Adrenal gland (tissue), 9 donors: ENCODE measurements at regions not wholly inside any gene's neighbourhood (a gene's known extent, or its start where the extent isn't known, plus 50 kb on each side); places are given as distances from the start of the nearest gene placed in this dataset.
"Not testable (repeated sequence)": the region's sequence is repeated elsewhere in the genome, so short reads cannot be mapped to it uniquely, and the experiment has no call there.

ENCODE experiments used
- DNase-seq, 7 donors: peaks; one replicate each; pipeline ENCODE4 v3.0.0-alpha.2; 2019 to 2020
- H3K27ac ChIP-seq, 5 donors: fragments of 200-600 bp; sonication (generic) in 4 of 5; 1 replicate in 3 of 5; 2 replicates in 2 of 5; pipeline versions ENCODE4 v1.5.1 to v1.8.0; 2016 to 2020; ENCODE audit warnings: mild to moderate bottlenecking in 1 of 5
- H3K27me3 ChIP-seq: fragments of 200-600 bp; 2 replicates; pipeline ENCODE4 v1.8.0; 2021
- H3K36me3 ChIP-seq, 2 donors: fragments of 200-600 bp; replicated peaks in 1 of 2; 1 replicate in 1 of 2; 2 replicates in 1 of 2; pipeline versions ENCODE4 v1.5.1 to v1.8.0; 2018 to 2022
- H3K4me1 ChIP-seq, 2 donors: fragments of 200-600 bp; replicated peaks in 1 of 2; 1 replicate in 1 of 2; 2 replicates in 1 of 2; pipeline versions ENCODE4 v1.5.1 to v1.8.0; 2018 to 2021
- H3K4me3 ChIP-seq, 4 donors: fragments of 200-600 bp; sonication (generic) in 3 of 4; one replicate each; pipeline ENCODE4 v1.5.1; 2016 to 2018
- H3K9me3 ChIP-seq, 3 donors: fragments of 200-600 bp; sonication (generic) in 1 of 3; replicated peaks in 1 of 3; 1 replicate in 2 of 3; 2 replicates in 1 of 3; pipeline versions ENCODE4 v1.5.1 to v1.8.0; 2016 to 2021
- POLR2A ChIP-seq, 2 donors: fragments of 450-650 bp; IDR thresholded peaks; one replicate each; pipeline ENCODE4 v1.6.1; 2017; ENCODE audit warnings: antibody characterized with exemption in 2 of 2, mild to moderate bottlenecking in 2 of 2, moderate library complexity in 1 of 2
- WGBS, 4 donors: extraction: QIAGEN DNeasy Blood & Tissue Kit in 2 of 4; methylation state at CpG; one replicate each; pipeline versions ENCODE4 v1.1.5 to v1.1.7; 2013 to 2017; 5-methylcytosine and 5-hydroxymethylcytosine counted together
- intact Hi-C, 2 donors: fragments of 100-400 bp; cut with DNase I; formaldehyde crosslinking; loops; one replicate each; pipeline versions ENCODE4 v1.14.1 to v1.15.0; 2022 to 2023
- TF ChIP-seq, protein P1 (sequence below), 6 experiments: fragments of 450-650 bp in 4 of 6; fragments of 200-600 bp in 2 of 6; sonication (generic) in 1 of 6; IDR thresholded peaks; 1 replicate in 5 of 6; 2 replicates in 1 of 6; pipeline versions ENCODE4 v1.5.1 to v1.8.0; 2016 to 2021; ENCODE audit warnings: antibody characterized with exemption in 6 of 6, mild to moderate bottlenecking in 2 of 6, moderate library complexity in 1 of 6
- donor health status: healthy with polysubstance abuse.
- donor health status: Bipolar disorder and iron deficiency.
- donor health status: DM: yes; HTN: yes; CAD: no.
- donor health status: DM: no; HTN: no; CAD: no.
- donor health status: DM: no; HTN: no; CAD: no.

DNA sequence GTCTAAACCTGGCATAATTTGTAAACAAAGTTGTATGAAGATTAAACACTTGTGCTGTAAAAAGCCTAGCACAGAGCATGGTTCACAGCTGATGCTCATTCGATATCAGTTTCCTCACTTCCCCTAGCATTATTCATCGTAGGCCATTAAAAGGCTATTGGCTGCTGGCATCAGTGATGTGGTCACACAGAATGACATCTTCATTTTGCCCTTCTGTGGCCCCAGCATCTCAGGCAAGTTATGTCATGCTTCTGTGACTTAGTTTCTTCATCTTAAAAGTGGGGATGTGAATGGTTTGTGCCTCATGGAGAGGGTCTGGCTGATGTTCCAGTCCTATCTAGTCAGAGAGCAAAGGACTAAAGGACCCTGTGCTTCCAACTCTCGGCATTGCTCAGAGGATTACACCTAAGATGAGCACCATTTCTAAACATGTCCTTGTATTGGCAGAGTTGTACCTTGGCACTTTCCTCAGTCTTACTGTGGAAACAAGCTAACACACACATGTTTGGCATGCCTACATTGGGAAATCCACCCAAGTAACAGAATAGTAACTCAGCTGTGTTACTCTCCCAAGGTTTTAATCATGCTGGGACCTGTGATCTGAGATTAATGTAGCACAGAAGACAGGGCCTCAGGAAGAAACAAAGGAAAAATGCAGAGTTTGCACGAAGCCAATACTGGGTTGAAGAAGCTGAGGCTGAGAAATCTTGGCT is 83.5 kb upstream of the OR9Q1 start:
- Histone ChIP-seq H3K9me3 (no peaks in the 10 kb centered on the region), H3K36me3 (no peaks in the 10 kb centered on the region), H3K4me3 (no peak overlapping the region), H3K27ac (no peak overlapping the region), H3K27me3 (no peaks in the 10 kb centered on the region), H3K4me1 (no peaks in the 10 kb centered on the region)
- 76 to 88% (median 84%) methylated on average over 4 of the region's 4 CpGs for WGBS, 4 donors
- no peak for TF ChIP-seq POLR2A (IDR thresholded peaks at IDR 0.05)
- TF ChIP-seq, protein P1, sequence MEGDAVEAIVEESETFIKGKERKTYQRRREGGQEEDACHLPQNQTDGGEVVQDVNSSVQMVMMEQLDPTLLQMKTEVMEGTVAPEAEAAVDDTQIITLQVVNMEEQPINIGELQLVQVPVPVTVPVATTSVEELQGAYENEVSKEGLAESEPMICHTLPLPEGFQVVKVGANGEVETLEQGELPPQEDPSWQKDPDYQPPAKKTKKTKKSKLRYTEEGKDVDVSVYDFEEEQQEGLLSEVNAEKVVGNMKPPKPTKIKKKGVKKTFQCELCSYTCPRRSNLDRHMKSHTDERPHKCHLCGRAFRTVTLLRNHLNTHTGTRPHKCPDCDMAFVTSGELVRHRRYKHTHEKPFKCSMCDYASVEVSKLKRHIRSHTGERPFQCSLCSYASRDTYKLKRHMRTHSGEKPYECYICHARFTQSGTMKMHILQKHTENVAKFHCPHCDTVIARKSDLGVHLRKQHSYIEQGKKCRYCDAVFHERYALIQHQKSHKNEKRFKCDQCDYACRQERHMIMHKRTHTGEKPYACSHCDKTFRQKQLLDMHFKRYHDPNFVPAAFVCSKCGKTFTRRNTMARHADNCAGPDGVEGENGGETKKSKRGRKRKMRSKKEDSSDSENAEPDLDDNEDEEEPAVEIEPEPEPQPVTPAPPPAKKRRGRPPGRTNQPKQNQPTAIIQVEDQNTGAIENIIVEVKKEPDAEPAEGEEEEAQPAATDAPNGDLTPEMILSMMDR (IDR thresholded peaks at IDR 0.05), result no peak
- DNase-seq, result no peak
- intact Hi-C loops, result no loop called here

DNA sequence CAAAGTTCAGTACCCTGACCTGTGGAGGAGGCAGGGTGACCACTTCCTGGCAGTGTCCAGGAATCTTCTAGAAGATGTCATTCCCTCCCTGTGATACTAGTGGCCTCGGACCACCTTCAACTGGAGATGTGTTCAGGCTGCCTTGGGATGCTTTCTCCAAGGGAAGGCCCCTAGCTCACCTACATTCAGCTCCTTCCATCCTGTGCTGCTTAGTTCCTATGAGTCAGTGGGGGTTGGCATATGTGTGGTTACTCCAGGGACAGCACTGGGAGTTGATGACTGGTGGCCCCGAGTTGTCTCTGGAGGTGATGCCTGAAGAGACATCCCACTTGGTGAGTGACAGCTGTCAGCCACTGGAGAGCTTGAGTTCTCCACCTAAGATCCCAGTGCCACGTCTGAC is 81.8 kb upstream of the OR9Q1 start:
- Histone ChIP-seq H3K27me3 (no peaks in the 10 kb centered on the region), H3K9me3 (no peaks in the 10 kb centered on the region), H3K4me3 (no peak overlapping the region), H3K36me3 (no peaks in the 10 kb centered on the region), H3K4me1 (no peaks in the 10 kb centered on the region), H3K27ac (no peak overlapping the region)
- no peak for TF ChIP-seq POLR2A (IDR thresholded peaks at IDR 0.05)
- TF ChIP-seq, protein P1 (IDR thresholded peaks at IDR 0.05), result no peak
- WGBS, 4 donors, result 64 to 81% (median 71%) methylated on average over 1 to 3 of the region's 3 CpGs
- intact Hi-C loops, result no loop called here
- DNase-seq, result no peak

DNA sequence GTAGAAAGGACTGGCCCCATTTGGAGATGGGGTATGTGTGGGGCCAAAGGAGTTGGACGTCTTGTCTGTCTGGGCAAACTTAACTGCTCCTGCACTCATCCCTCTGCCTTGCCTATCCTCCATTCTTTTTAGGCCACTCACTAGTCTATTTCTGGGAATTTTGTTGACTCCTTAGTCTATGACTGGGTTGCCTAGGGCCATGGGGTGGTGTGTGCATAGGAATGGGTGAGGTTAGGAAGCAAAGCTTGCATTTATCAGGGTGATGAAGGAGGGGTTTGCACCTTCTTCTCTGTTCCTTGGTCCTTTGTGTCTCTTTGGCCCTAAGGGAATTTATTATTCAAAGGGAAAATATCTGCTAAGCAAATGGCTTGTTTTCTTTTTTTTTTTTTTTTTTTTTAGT is 80.9 kb upstream of the OR9Q1 start:
- intact Hi-C loops, result no loop called here
- no peaks in the 10 kb centered on the region for H3K4me1 ChIP-seq
- WGBS, 4 donors, result 38 to 69% (median 54%) methylated on average over 1 of the region's 1 CpG
- no peaks in the 10 kb centered on the region for H3K9me3 ChIP-seq
- DNase-seq, result no peak
- H3K36me3 ChIP-seq, result no peaks in the 10 kb centered on the region
- H3K4me3 ChIP-seq, result no peak overlapping the region
- no peaks in the 10 kb centered on the region for H3K27me3 ChIP-seq
- TF ChIP-seq, protein P1 (IDR thresholded peaks at IDR 0.05), result no peak
- no peak for TF ChIP-seq POLR2A (IDR thresholded peaks at IDR 0.05)
- no peak overlapping the region for H3K27ac ChIP-seq

DNA sequence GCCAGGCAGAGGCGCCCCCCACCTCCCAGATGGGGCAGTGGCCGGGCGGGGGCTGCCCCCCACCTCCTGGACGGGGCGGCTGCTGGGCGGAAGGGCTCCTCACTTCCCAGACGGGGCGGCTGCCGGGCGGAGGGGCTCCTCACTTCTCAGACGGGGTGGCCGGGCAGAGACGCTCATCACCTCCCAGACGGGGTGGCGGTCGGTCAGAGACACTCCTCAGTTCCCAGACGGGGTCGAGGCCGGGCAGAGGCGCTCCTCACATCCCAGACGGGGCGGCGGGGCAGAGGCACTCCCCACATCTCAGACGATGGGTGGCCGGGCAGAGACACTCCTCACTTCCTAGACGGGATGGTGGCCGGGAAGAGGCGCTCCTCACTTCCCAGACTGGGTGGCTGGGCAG is 79.9 kb upstream of the OR9Q1 start:
- H3K27ac ChIP-seq, H3K4me1 ChIP-seq, H3K9me3 ChIP-seq, H3K36me3 ChIP-seq, intact Hi-C loops, H3K27me3 ChIP-seq, H3K4me3 ChIP-seq, DNase-seq: not testable (repeated sequence)
- 85 to 100% (median 93%) methylated on average over 1 to 28 of the region's 28 CpGs; no CpG with 5 or more reads in 1 of the 4 donors for WGBS, 4 donors

DNA sequence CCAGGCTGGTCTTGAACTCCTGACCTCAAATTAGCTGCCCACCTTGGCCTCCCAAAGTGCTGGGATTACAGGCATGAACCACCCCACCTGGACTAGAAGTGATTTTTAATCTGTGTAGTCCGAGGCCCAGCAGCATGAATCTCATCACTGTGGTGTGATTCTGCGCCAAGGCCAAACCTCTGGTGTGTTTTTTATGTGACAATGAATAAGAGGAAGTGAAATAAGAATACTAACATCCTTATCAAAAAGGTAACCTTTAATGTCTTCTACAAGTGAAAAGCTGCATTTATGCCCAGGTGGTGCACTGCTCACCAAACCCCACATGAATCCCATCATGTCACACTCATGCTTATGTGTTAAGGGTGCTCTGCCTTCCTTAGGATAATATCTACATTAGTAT is 77.1 kb upstream of the OR9Q1 start:
- Histone ChIP-seq H3K4me3 (no peak overlapping the region), H3K9me3 (no peaks in the 10 kb centered on the region), H3K27me3 (no peaks in the 10 kb centered on the region), H3K4me1 (no peaks in the 10 kb centered on the region), H3K36me3 (no peaks in the 10 kb centered on the region), H3K27ac (no peak overlapping the region)
- no peak for TF ChIP-seq POLR2A (IDR thresholded peaks at IDR 0.05)
- TF ChIP-seq, protein P1 (IDR thresholded peaks at IDR 0.05), result no peak
- WGBS, 4 donors, result 51 to 70% (median 69%) methylated on average over 2 of the region's 2 CpGs
- intact Hi-C loops, result no loop called here
- DNase-seq, result no peak
